Astrocyte (in vitro differentiated cells and primary cell): ENCODE measurements at regions not wholly inside any gene's neighbourhood (a gene's known extent, or its start where the extent isn't known, plus 50 kb on each side); places are given as distances from the start of the nearest gene placed in this dataset.

ENCODE experiments used
- EZH2 ChIP-seq: IDR thresholded peaks from 2 replicates; pipeline ENCODE4 v1.6.1; 2012; ENCODE audit warnings: mild to moderate bottlenecking, low read length, inconsistent platforms; ENCODE audit not compliant: insufficient read depth
- TF ChIP-seq, protein P1 (sequence below): IDR thresholded peaks from 2 replicates; pipeline ENCODE4 v1.5.1; 2011; ENCODE audit warnings: low read depth, mild to moderate bottlenecking, inconsistent platforms, low read length, moderate library complexity; ENCODE audit not compliant: insufficient read depth

DNA sequence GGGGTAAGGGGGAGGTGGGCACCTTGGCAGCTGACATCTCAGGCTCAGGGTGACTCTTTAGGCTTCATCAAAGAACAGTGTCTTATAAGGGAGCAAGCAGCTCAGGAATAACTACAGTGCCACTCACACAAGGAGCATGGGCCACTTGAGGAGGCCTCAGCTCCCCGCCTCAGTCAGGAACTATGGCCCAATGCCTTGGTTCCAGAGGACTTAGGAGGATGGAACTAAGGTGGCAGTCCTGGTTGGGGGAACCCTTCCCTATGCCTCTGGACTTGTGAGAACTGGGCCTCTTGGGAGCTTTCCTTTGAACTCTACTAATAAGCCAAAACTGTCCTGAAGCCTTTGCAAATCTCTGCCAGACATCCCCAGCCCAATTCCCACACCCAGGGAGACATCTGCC lies 160.6 kb downstream of the EFNB1 start:
- TF ChIP-seq, protein P1, sequence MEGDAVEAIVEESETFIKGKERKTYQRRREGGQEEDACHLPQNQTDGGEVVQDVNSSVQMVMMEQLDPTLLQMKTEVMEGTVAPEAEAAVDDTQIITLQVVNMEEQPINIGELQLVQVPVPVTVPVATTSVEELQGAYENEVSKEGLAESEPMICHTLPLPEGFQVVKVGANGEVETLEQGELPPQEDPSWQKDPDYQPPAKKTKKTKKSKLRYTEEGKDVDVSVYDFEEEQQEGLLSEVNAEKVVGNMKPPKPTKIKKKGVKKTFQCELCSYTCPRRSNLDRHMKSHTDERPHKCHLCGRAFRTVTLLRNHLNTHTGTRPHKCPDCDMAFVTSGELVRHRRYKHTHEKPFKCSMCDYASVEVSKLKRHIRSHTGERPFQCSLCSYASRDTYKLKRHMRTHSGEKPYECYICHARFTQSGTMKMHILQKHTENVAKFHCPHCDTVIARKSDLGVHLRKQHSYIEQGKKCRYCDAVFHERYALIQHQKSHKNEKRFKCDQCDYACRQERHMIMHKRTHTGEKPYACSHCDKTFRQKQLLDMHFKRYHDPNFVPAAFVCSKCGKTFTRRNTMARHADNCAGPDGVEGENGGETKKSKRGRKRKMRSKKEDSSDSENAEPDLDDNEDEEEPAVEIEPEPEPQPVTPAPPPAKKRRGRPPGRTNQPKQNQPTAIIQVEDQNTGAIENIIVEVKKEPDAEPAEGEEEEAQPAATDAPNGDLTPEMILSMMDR = no peak
- TF ChIP-seq EZH2 = no peak
